ENCODE measurements at regions not wholly inside any gene's neighbourhood (a gene's known extent, or its start where the extent isn't known, plus 50 kb on each side); places are given as distances from the start of the nearest gene placed in this dataset.

- no peak for TF ChIP-seq CTCF (conservative IDR thresholded peaks at IDR 0.05)
- no peak for TF ChIP-seq EZH2 (IDR thresholded peaks at IDR 0.05; ENCODE audit: low read depth)
Observed at GRCh38 chr1:87169263-87169910, 159.3 kb upstream of the LMO4 start.
